ENCODE measurements at regions not wholly inside any gene's neighbourhood (a gene's known extent, or its start where the extent isn't known, plus 50 kb on each side); places are given as distances from the start of the nearest gene placed in this dataset.

- Histone ChIP-seq H3K36me3 (ENCODE audit: control insufficient read depth in 3 of 3, insufficient read depth in 3 of 3, low read length in 3 of 3) (no peaks in the 10 kb centered on the region), H3K4me3 (ENCODE audit: low read length in 3 of 3) (no peak overlapping the region), H3K9me3 (ENCODE audit: control insufficient read depth in 3 of 3, low read length in 3 of 3) (no peaks in the 10 kb centered on the region), H3K27me3 (ENCODE audit: control insufficient read depth in 3 of 3, insufficient read depth in 3 of 3, low read length in 3 of 3) (peaks cover 0 to 11% (median 0%) of the 10 kb centered on the region in 3 donors), H3K27ac (ENCODE audit: low read depth, low read length) (no peak overlapping the region), H3K4me1 (ENCODE audit: control insufficient read depth in 3 of 3, insufficient read depth in 3 of 3, low read length in 3 of 3) (no peaks in the 10 kb centered on the region), H3K9ac (ENCODE audit: low read depth in 1 of 3, low read length in 3 of 3) (no peak overlapping the region)
These were observed 53.8 kb downstream of the FZD10 start for GRCh38 chr12:130216031-130216430.

GRCh38 chr12:130218682-130219081, 56.4 kb downstream of the FZD10 start:
- Histone ChIP-seq H3K9ac (ENCODE audit: low read depth in 1 of 3, low read length in 3 of 3) (no peak overlapping the region), H3K4me3 (ENCODE audit: low read length in 3 of 3) (no peak overlapping the region), H3K4me1 (ENCODE audit: control insufficient read depth in 3 of 3, insufficient read depth in 3 of 3, low read length in 3 of 3) (no peaks in the 10 kb centered on the region), H3K36me3 (ENCODE audit: control insufficient read depth in 3 of 3, insufficient read depth in 3 of 3, low read length in 3 of 3) (no peaks in the 10 kb centered on the region), H3K27ac (ENCODE audit: low read depth, low read length) (no peak overlapping the region), H3K27me3 (ENCODE audit: control insufficient read depth in 3 of 3, insufficient read depth in 3 of 3, low read length in 3 of 3) (peaks cover 0 to 19% (median 1%) of the 10 kb centered on the region in 3 donors), H3K9me3 (ENCODE audit: control insufficient read depth in 3 of 3, low read length in 3 of 3) (peaks cover 0 to 2% (median 0%) of the 10 kb centered on the region in 3 donors)

GRCh38 chr12:130219929-130220705, 57.9 kb downstream of the FZD10 start:
- Histone ChIP-seq H3K9me3 (ENCODE audit: control insufficient read depth in 3 of 3, low read length in 3 of 3) (peaks cover 0 to 11% (median 3%) of the 10 kb centered on the region in 3 donors), H3K9ac (ENCODE audit: low read depth in 1 of 3, low read length in 3 of 3) (no peak overlapping the region), H3K4me1 (ENCODE audit: control insufficient read depth in 3 of 3, insufficient read depth in 3 of 3, low read length in 3 of 3) (no peaks in the 10 kb centered on the region), H3K36me3 (ENCODE audit: control insufficient read depth in 3 of 3, insufficient read depth in 3 of 3, low read length in 3 of 3) (no peaks in the 10 kb centered on the region), H3K27ac (ENCODE audit: low read depth, low read length) (no peak overlapping the region), H3K27me3 (ENCODE audit: control insufficient read depth in 3 of 3, insufficient read depth in 3 of 3, low read length in 3 of 3) (peaks cover 0 to 15% (median 6%) of the 10 kb centered on the region in 3 donors), H3K4me3 (ENCODE audit: low read length in 3 of 3) (no peak overlapping the region)

- Histone ChIP-seq H3K36me3 (ENCODE audit: control insufficient read depth in 3 of 3, insufficient read depth in 3 of 3, low read length in 3 of 3) (no peaks in the 10 kb centered on the region), H3K4me1 (ENCODE audit: control insufficient read depth in 3 of 3, insufficient read depth in 3 of 3, low read length in 3 of 3) (no peaks in the 10 kb centered on the region), H3K9me3 (ENCODE audit: control insufficient read depth in 3 of 3, low read length in 3 of 3) (peaks cover 0 to 11% (median 3%) of the 10 kb centered on the region in 3 donors), H3K4me3 (ENCODE audit: low read length in 3 of 3) (no peak overlapping the region), H3K27me3 (ENCODE audit: control insufficient read depth in 3 of 3, insufficient read depth in 3 of 3, low read length in 3 of 3) (peaks cover 0 to 11% (median 6%) of the 10 kb centered on the region in 3 donors), H3K27ac (ENCODE audit: low read depth, low read length) (no peak overlapping the region), H3K9ac (ENCODE audit: low read depth in 1 of 3, low read length in 3 of 3) (no peak overlapping the region)
These were observed 58.4 kb downstream of the FZD10 start for GRCh38 chr12:130220706-130221100.

- Histone ChIP-seq H3K9me3 (ENCODE audit: control insufficient read depth in 3 of 3, low read length in 3 of 3) (peaks cover 0 to 11% (median 3%) of the 10 kb centered on the region in 3 donors), H3K36me3 (ENCODE audit: control insufficient read depth in 3 of 3, insufficient read depth in 3 of 3, low read length in 3 of 3) (no peaks in the 10 kb centered on the region), H3K27me3 (ENCODE audit: control insufficient read depth in 3 of 3, insufficient read depth in 3 of 3, low read length in 3 of 3) (peaks cover 0 to 13% (median 6%) of the 10 kb centered on the region in 3 donors), H3K4me3 (ENCODE audit: low read length in 3 of 3) (no peak overlapping the region), H3K27ac (ENCODE audit: low read depth, low read length) (no peak overlapping the region), H3K9ac (ENCODE audit: low read depth in 1 of 3, low read length in 3 of 3) (no peak overlapping the region), H3K4me1 (ENCODE audit: control insufficient read depth in 3 of 3, insufficient read depth in 3 of 3, low read length in 3 of 3) (no peaks in the 10 kb centered on the region)
These were observed 60.4 kb downstream of the FZD10 start for GRCh38 chr12:130222519-130223218.

GRCh38 chr12:130223767-130224244, 61.5 kb downstream of the FZD10 start:
- H3K27ac ChIP-seq (ENCODE audit: low read depth, low read length), result no peak overlapping the region
- H3K9ac ChIP-seq (ENCODE audit: low read depth in 1 of 3, low read length in 3 of 3), result no peak overlapping the region
- H3K4me1 ChIP-seq (ENCODE audit: control insufficient read depth in 3 of 3, insufficient read depth in 3 of 3, low read length in 3 of 3), result no peaks in the 10 kb centered on the region
- H3K9me3 ChIP-seq (ENCODE audit: control insufficient read depth in 3 of 3, low read length in 3 of 3), result peaks cover 0 to 11% (median 3%) of the 10 kb centered on the region in 3 donors
- H3K4me3 ChIP-seq (ENCODE audit: low read length in 3 of 3), result no peak overlapping the region
- H3K36me3 ChIP-seq (ENCODE audit: control insufficient read depth in 3 of 3, insufficient read depth in 3 of 3, low read length in 3 of 3), result no peaks in the 10 kb centered on the region
- peaks cover 0 to 16% (median 6%) of the 10 kb centered on the region in 3 donors for H3K27me3 ChIP-seq (ENCODE audit: control insufficient read depth in 3 of 3, insufficient read depth in 3 of 3, low read length in 3 of 3)

DNA sequence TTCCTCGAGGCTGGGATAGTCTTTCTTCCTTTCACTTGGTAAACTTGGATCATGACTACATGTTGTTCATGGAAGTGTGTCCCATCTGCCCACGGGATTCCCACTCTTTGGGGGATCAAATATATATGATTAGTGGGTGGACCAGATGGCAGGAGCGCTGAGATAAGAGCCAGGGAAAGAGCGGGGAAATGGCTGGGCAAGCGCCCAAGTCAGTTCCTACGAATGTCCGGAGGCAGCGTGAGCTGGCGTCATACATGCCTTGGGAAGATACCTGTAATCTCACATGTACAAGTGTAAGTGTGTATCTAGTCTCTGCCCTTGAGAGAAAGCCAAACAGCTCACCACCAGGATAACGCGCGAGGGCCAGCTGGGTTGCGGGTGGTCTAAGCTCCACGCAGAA, 62.3 kb downstream of the FZD10 start:
- H3K27ac ChIP-seq (ENCODE audit: low read depth, low read length), result no peak overlapping the region
- H3K4me3 ChIP-seq (ENCODE audit: low read length in 3 of 3), result no peak overlapping the region
- H3K27me3 ChIP-seq (ENCODE audit: control insufficient read depth in 3 of 3, insufficient read depth in 3 of 3, low read length in 3 of 3), result peaks cover 0 to 12% (median 6%) of the 10 kb centered on the region in 3 donors
- no peak overlapping the region for H3K9ac ChIP-seq (ENCODE audit: low read depth in 1 of 3, low read length in 3 of 3)
- H3K4me1 ChIP-seq (ENCODE audit: control insufficient read depth in 3 of 3, insufficient read depth in 3 of 3, low read length in 3 of 3), result no peaks in the 10 kb centered on the region
- no peaks in the 10 kb centered on the region for H3K36me3 ChIP-seq (ENCODE audit: control insufficient read depth in 3 of 3, insufficient read depth in 3 of 3, low read length in 3 of 3)
- peaks cover 0 to 11% (median 3%) of the 10 kb centered on the region in 3 donors for H3K9me3 ChIP-seq (ENCODE audit: control insufficient read depth in 3 of 3, low read length in 3 of 3)

GRCh38 chr12:130225347-130225746, 63.1 kb downstream of the FZD10 start:
- Histone ChIP-seq H3K27me3 (ENCODE audit: control insufficient read depth in 3 of 3, insufficient read depth in 3 of 3, low read length in 3 of 3) (peaks cover 0 to 12% (median 6%) of the 10 kb centered on the region in 3 donors), H3K9me3 (ENCODE audit: control insufficient read depth in 3 of 3, low read length in 3 of 3) (peaks cover 0 to 11% (median 3%) of the 10 kb centered on the region in 3 donors), H3K4me3 (ENCODE audit: low read length in 3 of 3) (no peak overlapping the region), H3K27ac (ENCODE audit: low read depth, low read length) (no peak overlapping the region), H3K36me3 (ENCODE audit: control insufficient read depth in 3 of 3, insufficient read depth in 3 of 3, low read length in 3 of 3) (no peaks in the 10 kb centered on the region), H3K4me1 (ENCODE audit: control insufficient read depth in 3 of 3, insufficient read depth in 3 of 3, low read length in 3 of 3) (no peaks in the 10 kb centered on the region), H3K9ac (ENCODE audit: low read depth in 1 of 3, low read length in 3 of 3) (no peak overlapping the region)

DNA sequence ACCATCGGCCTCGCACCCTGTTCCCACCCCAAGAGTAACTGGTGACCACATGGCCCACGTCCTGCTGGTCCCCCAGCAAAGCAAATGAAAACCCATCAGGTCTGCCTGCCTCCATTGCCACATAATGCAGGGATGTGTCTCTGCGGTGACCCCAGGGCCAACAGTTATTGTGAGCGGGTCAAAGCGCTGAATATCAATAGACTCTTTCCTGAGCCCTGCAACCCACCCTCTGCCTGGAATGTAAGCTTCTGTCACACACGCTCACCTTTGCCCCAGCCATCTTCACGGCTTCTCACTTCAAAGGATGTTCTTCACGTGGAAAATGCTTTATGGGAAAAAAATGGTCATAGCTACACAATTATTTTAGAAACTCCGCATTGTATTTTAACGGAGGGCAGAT, 63.9 kb downstream of the FZD10 start:
- Histone ChIP-seq H3K4me1 (ENCODE audit: control insufficient read depth in 3 of 3, insufficient read depth in 3 of 3, low read length in 3 of 3) (no peaks in the 10 kb centered on the region), H3K27me3 (ENCODE audit: control insufficient read depth in 3 of 3, insufficient read depth in 3 of 3, low read length in 3 of 3) (peaks cover 0 to 12% (median 6%) of the 10 kb centered on the region in 3 donors), H3K4me3 (ENCODE audit: low read length in 3 of 3) (no peak overlapping the region), H3K27ac (ENCODE audit: low read depth, low read length) (no peak overlapping the region), H3K9me3 (ENCODE audit: control insufficient read depth in 3 of 3, low read length in 3 of 3) (peaks cover 3 to 11% (median 4%) of the 10 kb centered on the region in 3 donors), H3K36me3 (ENCODE audit: control insufficient read depth in 3 of 3, insufficient read depth in 3 of 3, low read length in 3 of 3) (no peaks in the 10 kb centered on the region), H3K9ac (ENCODE audit: low read depth in 1 of 3, low read length in 3 of 3) (no peak overlapping the region)

DNA sequence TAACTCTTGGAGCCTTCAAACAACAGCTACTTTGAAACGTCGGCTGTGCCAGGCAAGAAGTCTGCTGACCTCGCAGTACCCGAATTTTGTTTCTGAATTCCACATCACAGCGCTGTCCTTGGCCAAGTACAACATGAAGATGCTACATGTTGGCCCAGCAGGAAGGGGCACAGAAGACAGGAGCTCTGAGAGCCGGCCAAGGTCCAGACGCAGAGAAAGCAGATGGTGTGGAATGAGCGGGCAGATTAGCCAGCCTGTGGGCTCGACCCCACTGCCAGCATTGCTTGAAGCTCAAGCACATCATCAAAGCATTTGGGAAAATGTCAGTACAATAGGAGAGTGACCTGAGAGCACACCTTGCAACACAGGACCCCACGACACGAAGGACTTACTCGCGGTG, 64.5 kb downstream of the FZD10 start:
- no peaks in the 10 kb centered on the region for H3K4me1 ChIP-seq (ENCODE audit: control insufficient read depth in 3 of 3, insufficient read depth in 3 of 3, low read length in 3 of 3)
- no peak overlapping the region for H3K9ac ChIP-seq (ENCODE audit: low read depth in 1 of 3, low read length in 3 of 3)
- no peak overlapping the region for H3K27ac ChIP-seq (ENCODE audit: low read depth, low read length)
- H3K9me3 ChIP-seq (ENCODE audit: control insufficient read depth in 3 of 3, low read length in 3 of 3), result peaks cover 3 to 11% (median 4%) of the 10 kb centered on the region in 3 donors
- H3K4me3 ChIP-seq (ENCODE audit: low read length in 3 of 3), result no peak overlapping the region
- no peaks in the 10 kb centered on the region for H3K36me3 ChIP-seq (ENCODE audit: control insufficient read depth in 3 of 3, insufficient read depth in 3 of 3, low read length in 3 of 3)
- peaks cover 0 to 12% (median 6%) of the 10 kb centered on the region in 3 donors for H3K27me3 ChIP-seq (ENCODE audit: control insufficient read depth in 3 of 3, insufficient read depth in 3 of 3, low read length in 3 of 3)
